ENCODE measurements at regions not wholly inside any gene's neighbourhood (a gene's known extent, or its start where the extent isn't known, plus 50 kb on each side); places are given as distances from the start of the nearest gene placed in this dataset.

DNA sequence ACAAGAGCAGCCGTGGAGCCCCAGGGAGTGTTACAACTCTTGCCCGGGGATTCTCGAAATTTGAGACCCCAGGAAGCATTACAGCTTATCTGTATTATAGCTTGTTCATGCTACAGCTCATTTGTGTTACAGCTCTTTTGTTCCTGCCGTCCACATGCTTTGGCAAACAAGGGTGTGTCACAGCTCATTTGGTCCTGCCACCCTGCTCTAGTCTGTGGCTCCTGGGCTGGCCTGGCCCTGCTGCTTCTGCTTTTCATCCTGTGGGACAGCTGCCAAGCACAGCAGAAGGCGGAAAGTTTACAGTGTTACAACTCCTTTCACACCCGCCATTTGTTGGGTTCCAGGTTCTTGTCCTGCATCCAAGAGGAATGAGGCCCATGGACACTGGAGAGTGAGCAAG is 685.0 kb downstream of the SLCO4C1 start:
- TF ChIP-seq, protein P1, sequence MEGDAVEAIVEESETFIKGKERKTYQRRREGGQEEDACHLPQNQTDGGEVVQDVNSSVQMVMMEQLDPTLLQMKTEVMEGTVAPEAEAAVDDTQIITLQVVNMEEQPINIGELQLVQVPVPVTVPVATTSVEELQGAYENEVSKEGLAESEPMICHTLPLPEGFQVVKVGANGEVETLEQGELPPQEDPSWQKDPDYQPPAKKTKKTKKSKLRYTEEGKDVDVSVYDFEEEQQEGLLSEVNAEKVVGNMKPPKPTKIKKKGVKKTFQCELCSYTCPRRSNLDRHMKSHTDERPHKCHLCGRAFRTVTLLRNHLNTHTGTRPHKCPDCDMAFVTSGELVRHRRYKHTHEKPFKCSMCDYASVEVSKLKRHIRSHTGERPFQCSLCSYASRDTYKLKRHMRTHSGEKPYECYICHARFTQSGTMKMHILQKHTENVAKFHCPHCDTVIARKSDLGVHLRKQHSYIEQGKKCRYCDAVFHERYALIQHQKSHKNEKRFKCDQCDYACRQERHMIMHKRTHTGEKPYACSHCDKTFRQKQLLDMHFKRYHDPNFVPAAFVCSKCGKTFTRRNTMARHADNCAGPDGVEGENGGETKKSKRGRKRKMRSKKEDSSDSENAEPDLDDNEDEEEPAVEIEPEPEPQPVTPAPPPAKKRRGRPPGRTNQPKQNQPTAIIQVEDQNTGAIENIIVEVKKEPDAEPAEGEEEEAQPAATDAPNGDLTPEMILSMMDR (IDR thresholded peaks at IDR 0.05; ENCODE audit: low read depth, low read length) = no peak
- no peak for TF ChIP-seq EZH2phosphoT487 (IDR thresholded peaks at IDR 0.05; ENCODE audit: low read depth)

Data from OCI-LY3 (cell line).